GM23248 (cell line): ENCODE measurements at regions not wholly inside any gene's neighbourhood (a gene's known extent, or its start where the extent isn't known, plus 50 kb on each side); places are given as distances from the start of the nearest gene placed in this dataset.

ENCODE experiments used
- DNase-seq: peaks from one replicate; pipeline ENCODE4 v3.0.0-alpha.2; 2015
- H2AFZ ChIP-seq: fragments of 200-600 bp; sonication (generic); 2 replicates; pipeline ENCODE4 v1.6.1; 2016; ENCODE audit warnings: antibody characterized with exemption
- H3F3A ChIP-seq: fragments of 200-600 bp; sonication (generic); 2 replicates; pipeline ENCODE4 v1.6.1; 2016; ENCODE audit warnings: mild to moderate bottlenecking, antibody characterized with exemption, mixed run types; ENCODE audit not compliant: insufficient read depth
- H3K27ac ChIP-seq: fragments of 200-600 bp; sonication (generic); 2 replicates; pipeline ENCODE4 v1.5.1; 2016; ENCODE audit warnings: mild to moderate bottlenecking
- H3K27me3 ChIP-seq: fragments of 200-600 bp; sonication (generic); replicated peaks from 2 replicates; pipeline ENCODE4 v1.6.1; 2016; ENCODE audit warnings: mild to moderate bottlenecking; ENCODE audit not compliant: insufficient read depth
- H3K36me3 ChIP-seq: fragments of 200-600 bp; sonication (generic); 2 replicates; pipeline ENCODE4 v1.6.1; 2016; ENCODE audit warnings: low read depth, mild to moderate bottlenecking
- H3K4me1 ChIP-seq: fragments of 200-600 bp; sonication (generic); 2 replicates; pipeline ENCODE4 v1.6.1; 2016; ENCODE audit warnings: mild to moderate bottlenecking; ENCODE audit not compliant: insufficient read depth
- H3K4me2 ChIP-seq: fragments of 200-600 bp; sonication (generic); one replicate; pipeline ENCODE4 v1.6.1; 2016; ENCODE audit warnings: mild to moderate bottlenecking; ENCODE audit not compliant: unreplicated experiment
- H3K4me3 ChIP-seq: fragments of 200-600 bp; sonication (generic); 2 replicates; pipeline ENCODE4 v1.5.1; 2016; ENCODE audit warnings: mild to moderate bottlenecking
- H3K79me2 ChIP-seq: fragments of 200-600 bp; sonication (generic); 2 replicates; pipeline ENCODE4 v1.6.1; 2016; ENCODE audit warnings: mild to moderate bottlenecking; ENCODE audit not compliant: insufficient read depth
- H3K9ac ChIP-seq: fragments of 200-600 bp; sonication (generic); 2 replicates; pipeline ENCODE4 v1.6.1; 2016; ENCODE audit warnings: mild to moderate bottlenecking
- H3K9me2 ChIP-seq: fragments of 200-600 bp; sonication (generic); 2 replicates; pipeline ENCODE4 v1.6.1; 2016; ENCODE audit warnings: mixed run types, mild to moderate bottlenecking, moderate library complexity; ENCODE audit not compliant: insufficient read depth
- H3K9me3 ChIP-seq: fragments of 200-600 bp; sonication (generic); one replicate; pipeline ENCODE4 v1.6.1; 2017; ENCODE audit warnings: low read depth
- H4K20me1 ChIP-seq: fragments of 200-600 bp; sonication (generic); 2 replicates; pipeline ENCODE4 v1.6.0; 2016; ENCODE audit not compliant: insufficient read depth
- EZH2 ChIP-seq: fragments of 200-600 bp; sonication (generic); IDR thresholded peaks from 2 replicates; pipeline ENCODE4 v1.6.1; 2018; ENCODE audit warnings: antibody characterized with exemption, mild to moderate bottlenecking; ENCODE audit not compliant: insufficient read depth, poor library complexity, severe bottlenecking
- EZH2phosphoT487 ChIP-seq: fragments of 200-600 bp; sonication (generic); IDR thresholded peaks from 2 replicates; pipeline ENCODE4 v1.6.1; 2018; ENCODE audit warnings: antibody characterized with exemption, moderate library complexity, mild to moderate bottlenecking, low read depth; ENCODE audit not compliant: insufficient read depth
- WGBS, 2 experiments: methylation state at CpG; one replicate each; pipeline ENCODE4 v1.1.6; 2015 to 2017; ENCODE audit warnings: low lambda C conversion rate in 2 of 2, low coverage in 1 of 2; ENCODE audit errors: missing lambda C conversion rate in 2 of 2; 5-methylcytosine and 5-hydroxymethylcytosine counted together
- in situ Hi-C: fragments of 300-500 bp; cut with MboI; formaldehyde crosslinking; loops from 2 replicates; pipeline ENCODE4 v1.15.0; 2020

DNA sequence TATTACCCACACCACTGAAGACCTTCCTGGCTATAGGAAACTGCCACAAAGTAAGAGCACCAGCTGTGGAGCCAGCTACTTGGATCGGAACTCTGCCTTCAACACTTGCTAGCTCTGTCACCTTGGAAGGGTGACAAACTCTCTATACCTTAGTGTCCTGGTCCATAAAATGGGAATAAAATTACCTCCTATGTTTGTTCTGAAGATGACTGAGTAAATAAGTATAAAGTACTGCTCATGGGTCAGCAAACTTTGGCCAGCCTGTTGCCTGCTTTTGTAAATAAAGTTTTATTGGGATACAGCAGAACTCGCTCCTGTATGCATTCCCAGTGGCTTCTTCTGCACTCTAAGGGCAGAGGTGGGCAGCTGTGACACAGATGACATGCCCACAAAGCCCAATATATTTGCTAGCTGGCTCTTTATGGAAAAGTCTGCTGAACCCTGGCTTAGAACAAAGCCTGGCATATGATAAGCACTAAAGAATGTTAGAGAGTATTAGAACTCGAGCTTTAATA lies 451.3 kb downstream of the TMEM182 start:
- DNase-seq = no peak
- Histone ChIP-seq H3K4me2 (no peak overlapping the region), H3K4me3 (no peak overlapping the region), H3K79me2 (no peaks in the 10 kb centered on the region), H2AFZ (no peak overlapping the region), H3K9me3 (no peaks in the 10 kb centered on the region), H3K27ac (no peak overlapping the region), H3F3A (no peaks in the 10 kb centered on the region), H3K4me1 (no peaks in the 10 kb centered on the region), H3K27me3 (no peaks in the 10 kb centered on the region), H3K9ac (no peak overlapping the region), H4K20me1 (no peaks in the 10 kb centered on the region), H3K9me2 (no peaks in the 10 kb centered on the region), H3K36me3 (no peaks in the 10 kb centered on the region)
- in situ Hi-C loops = no loop called here
- WGBS, 2 experiments = 3 to 4% methylated on average over 3 of the region's 3 CpGs
- TF ChIP-seq EZH2phosphoT487 (no peak), EZH2 (no peak)

DNA sequence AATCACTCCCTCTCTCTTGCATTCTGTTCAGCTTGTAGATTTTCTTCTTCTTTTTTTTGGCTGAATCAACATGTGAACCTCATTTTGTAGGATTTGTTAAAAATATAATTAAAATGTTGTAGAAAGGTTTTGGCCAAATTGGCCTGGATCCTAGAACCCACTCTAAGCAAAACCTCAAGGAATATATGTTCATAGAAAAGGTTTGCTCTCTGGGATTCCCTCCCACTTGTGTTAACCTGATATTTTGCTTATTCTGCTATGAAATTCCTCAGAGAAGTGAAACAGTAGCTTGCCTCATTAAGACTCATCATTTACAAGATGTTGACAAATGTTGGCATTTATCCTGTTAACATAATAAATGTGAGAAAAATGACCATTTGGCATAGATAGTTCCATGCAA lies 456.7 kb downstream of the TMEM182 start:
- Histone ChIP-seq H3K9me2 (no peaks in the 10 kb centered on the region), H3K4me3 (no peak overlapping the region), H3K4me2 (no peak overlapping the region), H3K27ac (no peak overlapping the region), H2AFZ (no peak overlapping the region), H3F3A (no peaks in the 10 kb centered on the region), H3K9ac (no peak overlapping the region), H3K36me3 (no peaks in the 10 kb centered on the region), H4K20me1 (no peaks in the 10 kb centered on the region), H3K4me1 (no peaks in the 10 kb centered on the region), H3K27me3 (no peaks in the 10 kb centered on the region), H3K79me2 (no peaks in the 10 kb centered on the region), H3K9me3 (no peaks in the 10 kb centered on the region)
- no peak for DNase-seq
- in situ Hi-C loops = no loop called here
- TF ChIP-seq EZH2phosphoT487 (no peak), EZH2 (no peak)

DNA sequence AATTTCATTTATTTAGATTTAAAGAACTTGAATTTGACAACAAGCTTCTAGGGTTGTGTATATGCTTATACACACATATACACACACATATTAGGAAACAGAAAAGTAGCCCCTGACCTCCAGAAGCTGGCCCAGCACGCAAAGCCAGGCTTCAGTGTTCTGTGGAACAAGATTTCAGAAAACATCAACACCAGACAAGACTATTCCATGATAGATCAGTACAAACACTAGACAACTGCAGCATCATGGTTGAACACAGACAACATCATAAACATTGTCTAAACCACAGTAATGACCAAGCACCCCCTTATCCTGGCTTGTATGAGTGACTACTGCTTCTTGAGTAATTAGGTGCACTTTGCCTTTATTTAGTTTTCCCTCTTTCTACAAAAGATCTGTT lies 457.6 kb downstream of the TMEM182 start:
- H3K9me2 ChIP-seq = no peaks in the 10 kb centered on the region
- no peaks in the 10 kb centered on the region for H3K9me3 ChIP-seq
- H3K79me2 ChIP-seq = no peaks in the 10 kb centered on the region
- no peak for DNase-seq
- H4K20me1 ChIP-seq = no peaks in the 10 kb centered on the region
- no peak overlapping the region for H3K4me2 ChIP-seq
- no peak for TF ChIP-seq EZH2phosphoT487
- no peak for TF ChIP-seq EZH2
- no peak overlapping the region for H3K27ac ChIP-seq
- in situ Hi-C loops = no loop called here
- H3K4me3 ChIP-seq = no peak overlapping the region
- H3F3A ChIP-seq = no peaks in the 10 kb centered on the region
- H2AFZ ChIP-seq = no peak overlapping the region
- H3K4me1 ChIP-seq = no peaks in the 10 kb centered on the region
- 31 to 38% methylated on average over 1 of the region's 1 CpG for WGBS, 2 experiments
- H3K36me3 ChIP-seq = no peaks in the 10 kb centered on the region
- H3K27me3 ChIP-seq = no peaks in the 10 kb centered on the region
- H3K9ac ChIP-seq = no peak overlapping the region

DNA sequence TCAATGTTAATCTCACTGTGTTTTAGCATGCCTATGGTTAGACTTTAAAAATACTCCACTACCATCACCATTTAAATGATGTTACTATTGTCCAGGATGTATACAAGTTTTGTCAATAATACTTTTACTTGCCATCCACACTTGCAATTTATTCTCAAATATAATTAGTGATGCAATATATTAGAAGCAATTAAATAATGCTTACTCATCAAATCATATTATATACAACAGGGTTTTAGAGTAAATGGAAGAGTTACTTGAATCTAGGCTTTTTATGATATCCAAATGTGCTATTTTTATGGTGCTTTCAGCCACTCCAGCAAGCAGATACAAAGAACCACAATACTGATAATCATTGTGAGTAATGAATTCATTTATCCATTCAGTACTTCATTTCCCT lies 461.1 kb downstream of the TMEM182 start:
- Histone ChIP-seq H3K4me3 (no peak overlapping the region), H4K20me1 (no peaks in the 10 kb centered on the region), H3K36me3 (no peaks in the 10 kb centered on the region), H2AFZ (no peak overlapping the region), H3K79me2 (no peaks in the 10 kb centered on the region), H3K4me1 (no peaks in the 10 kb centered on the region), H3K4me2 (no peak overlapping the region), H3K9ac (no peak overlapping the region), H3K9me3 (no peaks in the 10 kb centered on the region), H3K27me3 (no peaks in the 10 kb centered on the region), H3F3A (no peaks in the 10 kb centered on the region), H3K27ac (no peak overlapping the region), H3K9me2 (no peaks in the 10 kb centered on the region)
- in situ Hi-C loops = no loop called here
- no peak for DNase-seq
- TF ChIP-seq EZH2 = no peak
- no peak for TF ChIP-seq EZH2phosphoT487

DNA sequence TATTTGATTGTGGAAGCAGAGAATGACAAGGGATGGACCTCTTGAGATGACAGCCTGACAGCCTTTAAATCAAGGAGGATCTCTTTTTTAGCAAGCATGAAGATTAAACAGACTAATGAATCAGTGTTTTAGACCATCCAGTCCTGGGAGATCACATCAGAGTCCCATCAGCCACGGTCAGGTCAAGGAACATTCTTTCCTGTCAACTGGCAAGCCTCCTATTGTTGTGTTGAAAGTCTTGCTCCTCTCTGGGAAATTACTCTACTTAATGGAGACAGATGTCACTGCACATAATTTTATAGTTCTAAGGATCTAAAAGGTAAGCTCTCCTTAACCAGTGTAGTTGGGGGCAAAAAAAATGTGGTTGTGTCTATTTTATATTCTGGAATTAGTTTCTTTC lies 469.0 kb downstream of the TMEM182 start:
- no peaks in the 10 kb centered on the region for H3K4me1 ChIP-seq
- H4K20me1 ChIP-seq = no peaks in the 10 kb centered on the region
- no peak overlapping the region for H3K27ac ChIP-seq
- no peak overlapping the region for H2AFZ ChIP-seq
- no peaks in the 10 kb centered on the region for H3K9me3 ChIP-seq
- no peak overlapping the region for H3K9ac ChIP-seq
- no peaks in the 10 kb centered on the region for H3K9me2 ChIP-seq
- TF ChIP-seq EZH2 (no peak), EZH2phosphoT487 (no peak)
- no peak for DNase-seq
- in situ Hi-C loops = no loop called here
- H3K27me3 ChIP-seq = no peaks in the 10 kb centered on the region
- no peak overlapping the region for H3K4me2 ChIP-seq
- H3F3A ChIP-seq = no peaks in the 10 kb centered on the region
- 8 to 12% methylated on average over 1 of the region's 1 CpG for WGBS, 2 experiments
- H3K79me2 ChIP-seq = no peaks in the 10 kb centered on the region
- H3K36me3 ChIP-seq = no peaks in the 10 kb centered on the region
- no peak overlapping the region for H3K4me3 ChIP-seq
